Muscle layer of colon (tissue), 2 donors: ENCODE measurements at regions not wholly inside any gene's neighbourhood (a gene's known extent, or its start where the extent isn't known, plus 50 kb on each side); places are given as distances from the start of the nearest gene placed in this dataset.
"Not testable (repeated sequence)": the region's sequence is repeated elsewhere in the genome, so short reads cannot be mapped to it uniquely, and the experiment has no call there.

ENCODE experiments used
- H3K27ac ChIP-seq: one replicate; pipeline ENCODE4 v1.7.0; 2013; ENCODE audit warnings: low read depth, mild to moderate bottlenecking, low read length, moderate library complexity
- H3K27me3 ChIP-seq, 2 donors: one replicate each; pipeline ENCODE4 v1.7.0; 2013; ENCODE audit warnings: low read length in 2 of 2, mild to moderate bottlenecking in 2 of 2; ENCODE audit not compliant: insufficient read depth in 2 of 2, control insufficient read depth in 1 of 2
- H3K36me3 ChIP-seq: one replicate; pipeline ENCODE4 v1.7.0; 2013; ENCODE audit warnings: mild to moderate bottlenecking, low read length; ENCODE audit not compliant: insufficient read depth
- H3K4me1 ChIP-seq: one replicate; pipeline ENCODE4 v1.7.0; 2013; ENCODE audit warnings: mild to moderate bottlenecking, low read length; ENCODE audit not compliant: insufficient read depth
- H3K4me3 ChIP-seq, 2 donors: one replicate each; pipeline ENCODE4 v1.7.0; 2013; ENCODE audit warnings: low read length in 2 of 2, low read depth in 1 of 2, mild to moderate bottlenecking in 1 of 2, moderate library complexity in 1 of 2
- H3K9ac ChIP-seq: one replicate; pipeline ENCODE4 v1.7.0; 2013; ENCODE audit warnings: low read length
- H3K9me3 ChIP-seq: one replicate; pipeline ENCODE4 v1.7.0; 2013; ENCODE audit warnings: mild to moderate bottlenecking, low read length
- donor health status: abdominal sarcoma.
- donor health status: Adenocarcinoma of cecum.

DNA sequence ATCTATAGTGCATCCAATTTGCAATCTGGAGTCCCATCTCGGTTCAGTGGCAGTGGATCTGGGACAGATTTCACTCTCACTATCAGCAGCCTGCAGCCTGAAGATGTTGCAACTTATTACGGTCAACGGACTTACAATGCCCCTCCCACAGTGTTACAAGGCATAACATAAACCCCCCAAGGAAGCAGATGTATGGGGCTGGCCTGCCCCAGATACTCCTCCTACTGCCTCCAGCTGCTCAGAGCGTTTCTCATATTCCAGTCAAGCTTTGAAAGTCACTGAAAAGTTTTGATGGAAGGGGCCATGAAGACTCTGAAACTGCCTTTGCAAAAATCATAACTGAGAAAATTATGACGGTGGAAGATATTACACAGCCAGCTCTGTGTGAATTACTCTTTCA lies 1193.6 kb downstream of the RPIA start:
- not testable (repeated sequence) for H3K27me3 ChIP-seq, H3K9me3 ChIP-seq, H3K36me3 ChIP-seq, H3K4me1 ChIP-seq, H3K4me3 ChIP-seq, H3K27ac ChIP-seq, H3K9ac ChIP-seq

DNA sequence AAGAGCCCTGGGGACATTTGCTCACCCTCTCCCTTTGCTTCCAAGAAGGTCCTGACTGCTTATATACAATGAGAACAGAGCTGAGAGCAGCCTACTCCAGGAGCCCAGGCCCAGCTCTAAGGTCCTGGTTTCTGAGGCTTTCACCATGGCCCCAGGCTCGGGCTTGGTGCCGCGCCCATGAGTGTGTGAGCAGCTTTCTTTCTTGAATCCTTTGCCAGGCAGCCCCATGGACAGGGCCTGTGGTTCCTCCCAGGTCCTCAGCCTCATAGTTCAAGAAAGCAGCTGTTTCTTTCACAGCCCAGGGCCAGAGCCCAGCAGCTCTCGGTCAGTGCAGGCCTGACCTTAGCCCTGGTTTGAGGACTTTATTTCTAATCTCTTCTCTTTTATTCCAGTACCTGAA lies 1197.2 kb downstream of the RPIA start:
- not testable (repeated sequence) for H3K9ac ChIP-seq, H3K27me3 ChIP-seq

DNA sequence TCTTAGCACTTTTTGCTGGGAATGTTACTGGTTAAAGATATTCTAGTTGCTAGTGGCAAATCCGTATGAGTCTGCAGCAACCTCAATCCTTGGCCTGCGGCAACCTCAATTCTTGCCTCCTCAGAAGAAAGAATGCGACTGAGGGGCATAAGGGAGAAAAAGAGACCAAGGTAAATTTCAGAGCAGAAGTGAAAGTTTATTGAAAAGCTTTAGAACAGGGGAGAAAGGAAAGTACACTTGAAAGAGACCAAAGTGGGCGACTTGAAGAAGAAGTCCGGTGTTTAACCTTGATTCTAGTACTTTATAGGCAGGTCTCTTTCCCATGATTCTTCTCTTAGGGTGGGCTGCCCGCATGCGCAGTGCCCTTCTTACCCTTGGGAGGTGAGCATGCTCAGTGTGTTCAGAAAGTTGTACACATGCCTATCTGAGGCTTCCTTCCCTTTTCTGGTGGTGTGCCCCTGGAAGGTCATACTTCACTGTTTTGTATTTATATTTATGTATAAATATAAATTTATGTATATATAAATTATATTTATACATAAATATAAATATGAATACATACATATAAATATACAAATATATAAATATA lies 1198.8 kb downstream of the RPIA start:
- not testable (repeated sequence) for H3K4me1 ChIP-seq, H3K9ac ChIP-seq, H3K36me3 ChIP-seq, H3K27ac ChIP-seq, H3K27me3 ChIP-seq, H3K9me3 ChIP-seq, H3K4me3 ChIP-seq

More for the DNA sequence above, 1197.2 kb downstream of the RPIA start:
- not testable (repeated sequence) for H3K36me3 ChIP-seq, H3K4me3 ChIP-seq, H3K9me3 ChIP-seq, H3K4me1 ChIP-seq, H3K27ac ChIP-seq

DNA sequence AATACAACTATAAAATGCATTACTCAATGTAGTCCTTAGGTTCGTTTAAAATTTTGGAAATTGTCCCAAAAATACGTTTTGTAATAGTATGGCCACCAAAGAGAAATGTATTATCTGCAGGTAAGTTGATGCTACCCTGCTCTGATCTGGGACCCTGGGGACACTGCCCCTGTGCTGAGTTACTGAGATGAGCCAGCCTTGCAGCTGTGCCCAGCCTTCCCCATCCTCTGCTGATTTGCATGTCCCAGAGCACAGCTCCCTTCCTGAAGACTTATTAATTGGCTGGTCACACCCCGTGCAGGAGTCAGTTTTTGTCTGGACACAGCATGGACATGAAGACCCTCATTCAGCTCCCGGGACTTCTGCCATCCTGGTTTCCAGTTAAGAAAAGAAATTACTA lies 1203.5 kb downstream of the RPIA start:
- not testable (repeated sequence) for H3K27me3 ChIP-seq, H3K27ac ChIP-seq, H3K9me3 ChIP-seq, H3K9ac ChIP-seq, H3K36me3 ChIP-seq, H3K4me1 ChIP-seq, H3K4me3 ChIP-seq

DNA sequence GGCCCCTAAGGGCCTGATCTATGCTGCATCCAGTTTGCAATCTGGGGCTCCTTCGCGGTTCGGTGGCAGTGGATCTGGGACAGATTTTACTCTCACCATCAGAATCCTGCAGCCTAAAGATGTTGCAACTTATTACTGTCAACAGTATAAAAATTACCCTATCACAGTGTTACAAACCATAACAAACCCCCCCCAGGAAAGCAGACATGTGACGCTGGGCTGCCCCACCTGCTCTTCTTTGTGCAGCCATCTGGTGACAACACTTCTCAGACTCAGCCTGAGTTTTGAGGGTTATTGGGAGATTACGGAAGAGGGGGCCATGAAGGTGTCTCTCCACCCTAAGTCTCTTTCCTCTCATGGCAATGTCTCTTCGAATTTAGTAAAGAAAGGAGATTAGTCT lies 1204.2 kb downstream of the RPIA start:
- not testable (repeated sequence) for H3K9me3 ChIP-seq, H3K36me3 ChIP-seq, H3K4me1 ChIP-seq, H3K9ac ChIP-seq, H3K27me3 ChIP-seq, H3K27ac ChIP-seq, H3K4me3 ChIP-seq

DNA sequence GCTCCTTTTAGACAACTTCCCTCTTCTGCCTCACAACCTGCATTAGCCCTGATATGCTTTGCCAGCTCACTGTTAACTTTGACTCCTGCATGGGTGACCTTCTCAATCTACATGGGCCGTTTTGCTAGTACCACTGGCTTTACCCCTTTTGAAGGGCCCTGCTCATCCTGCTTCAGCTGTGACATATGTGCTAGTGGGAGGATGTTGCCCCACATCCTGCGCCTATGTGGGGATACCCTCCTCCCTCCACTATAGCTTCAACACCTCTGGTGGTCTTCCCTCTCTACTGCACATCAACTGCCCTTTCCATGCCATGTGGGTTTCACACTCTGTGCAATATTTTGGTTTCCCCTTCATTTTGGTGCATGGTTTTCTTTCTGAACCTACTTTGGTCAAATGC lies 1235.5 kb downstream of the RPIA start:
- H3K27ac ChIP-seq, H3K9ac ChIP-seq, H3K36me3 ChIP-seq, H3K9me3 ChIP-seq, H3K4me1 ChIP-seq, H3K4me3 ChIP-seq, H3K27me3 ChIP-seq: not testable (repeated sequence)

GRCh38 chr2:89935436-89935835 lies 1244.0 kb downstream of the RPIA start:
- not testable (repeated sequence) for H3K27me3 ChIP-seq, H3K4me3 ChIP-seq, H3K9ac ChIP-seq, H3K36me3 ChIP-seq, H3K27ac ChIP-seq, H3K9me3 ChIP-seq, H3K4me1 ChIP-seq

DNA sequence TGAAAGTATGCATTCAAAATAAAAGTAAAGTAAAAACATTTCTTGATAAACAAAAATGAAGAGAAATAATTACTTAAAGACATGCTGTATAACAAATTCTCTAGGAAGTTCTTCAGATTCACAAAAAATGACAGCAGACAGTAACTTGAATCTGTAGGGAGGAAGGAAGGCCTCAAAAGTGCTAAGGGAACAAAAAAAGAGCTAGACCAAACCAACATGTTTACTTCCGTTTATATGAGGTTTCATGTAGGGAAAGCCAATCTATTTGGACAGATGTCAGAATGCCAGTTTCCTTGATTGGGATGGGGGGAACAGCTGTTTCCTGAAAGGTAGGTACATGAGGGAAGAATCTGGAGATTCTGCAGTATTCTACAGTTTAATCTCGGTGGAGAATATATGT lies 1244.5 kb downstream of the RPIA start:
- not testable (repeated sequence) for H3K4me3 ChIP-seq, H3K27me3 ChIP-seq, H3K4me1 ChIP-seq, H3K9me3 ChIP-seq, H3K36me3 ChIP-seq, H3K9ac ChIP-seq, H3K27ac ChIP-seq

- not testable (repeated sequence) for H3K9me3 ChIP-seq, H3K27me3 ChIP-seq, H3K4me3 ChIP-seq, H3K36me3 ChIP-seq, H3K27ac ChIP-seq, H3K9ac ChIP-seq, H3K4me1 ChIP-seq
These were observed 1245.1 kb downstream of the RPIA start for GRCh38 chr2:89936559-89936958.

DNA sequence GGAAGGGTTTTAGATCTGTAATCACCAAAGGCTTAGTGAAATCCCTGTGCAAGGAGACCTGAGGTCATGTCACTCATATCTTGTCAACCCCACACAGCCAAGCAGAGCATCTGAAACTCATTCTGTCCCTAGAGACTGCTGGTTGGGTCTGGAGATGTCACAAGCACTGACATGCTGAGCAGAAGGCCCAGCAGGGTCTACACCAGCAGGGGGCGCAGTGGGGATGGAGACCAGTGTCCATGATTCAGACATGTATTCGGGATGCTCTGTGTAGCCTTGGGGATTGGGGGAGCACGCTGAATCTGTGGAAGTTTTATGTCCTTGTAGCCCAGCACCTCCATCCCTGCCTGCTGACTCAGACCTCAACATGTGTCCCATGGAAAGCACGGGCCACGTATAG lies 1247.3 kb downstream of the RPIA start:
- H3K27ac ChIP-seq, H3K36me3 ChIP-seq, H3K4me1 ChIP-seq, H3K9ac ChIP-seq, H3K4me3 ChIP-seq, H3K27me3 ChIP-seq, H3K9me3 ChIP-seq: not testable (repeated sequence)

GRCh38 chr2:89944267-89944666 lies 1252.8 kb downstream of the RPIA start:
- H3K4me3 ChIP-seq, H3K27me3 ChIP-seq, H3K27ac ChIP-seq, H3K4me1 ChIP-seq, H3K9me3 ChIP-seq, H3K36me3 ChIP-seq, H3K9ac ChIP-seq: not testable (repeated sequence)

DNA sequence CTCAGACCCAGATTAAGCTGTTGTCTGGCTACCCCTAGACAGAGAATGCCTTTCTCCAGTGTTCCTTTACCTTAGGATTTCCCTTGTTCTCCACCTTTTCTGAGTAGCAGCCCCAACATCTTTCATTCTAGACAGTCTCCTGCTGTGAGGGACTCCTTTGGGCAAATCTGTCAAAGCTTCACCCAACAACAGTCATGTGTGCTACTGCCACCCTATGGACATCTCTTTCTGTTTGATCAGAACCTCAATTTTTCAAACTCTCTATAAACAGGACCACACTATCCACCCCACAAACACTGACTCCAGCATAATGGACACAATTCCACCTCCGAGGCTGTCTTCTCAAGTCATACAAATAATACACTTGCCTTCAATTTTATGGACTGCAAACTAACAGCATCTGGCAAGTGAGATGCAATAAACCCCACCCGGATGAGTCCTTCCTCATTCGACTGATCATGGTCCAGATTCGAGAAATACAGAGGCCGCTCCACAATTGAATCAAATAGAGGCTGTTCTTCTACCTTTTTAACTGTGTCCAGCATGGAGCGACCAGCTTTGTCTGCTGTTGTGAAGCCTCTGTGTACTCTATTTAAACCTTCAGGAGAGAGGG lies 1253.6 kb downstream of the RPIA start:
- not testable (repeated sequence) for H3K4me3 ChIP-seq, H3K27ac ChIP-seq, H3K9me3 ChIP-seq, H3K27me3 ChIP-seq, H3K36me3 ChIP-seq, H3K9ac ChIP-seq, H3K4me1 ChIP-seq
